PC-9 (cell line): ENCODE measurements at regions not wholly inside any gene's neighbourhood (a gene's known extent, or its start where the extent isn't known, plus 50 kb on each side); places are given as distances from the start of the nearest gene placed in this dataset.

Source experiments
- BruUV-seq: library from RNA; stranded (reverse); fragments of 400-500 nt; replicated peaks from 2 replicates; lab custom pipeline; 2021; lab: Mats Ljungman, UMichigan
- CTCF ChIA-PET: fragments of 300-600 bp; sonication (Branson Sonifier 250); formaldehyde crosslinking; loops from one replicate; lab custom pipeline; 2022; ENCODE audit warnings: antibody characterized with exemption; lab: Charles Lee
- POLR2A ChIA-PET: fragments of 300-600 bp; sonication (Branson Sonifier 250); formaldehyde crosslinking; loops from one replicate; lab custom pipeline; 2022; ENCODE audit warnings: antibody characterized with exemption; ENCODE audit not compliant: unreplicated experiment; lab: Charles Lee
- DNase-seq, 2 experiments: peaks; one replicate each; pipeline versions ENCODE4 v3.0.0 to v3.0.0-alpha.2; 2015 to 2022; ENCODE audit warnings: mixed read lengths in 1 of 2
- H2AFZ ChIP-seq: fragments of 200-600 bp; sonication (generic); 2 replicates; pipeline ENCODE4 v1.8.1; 2017; ENCODE audit warnings: antibody characterized with exemption
- H3F3A ChIP-seq: fragments of 200-600 bp; sonication (generic); 2 replicates; pipeline ENCODE4 v1.8.1; 2017; ENCODE audit warnings: antibody characterized with exemption, mild to moderate bottlenecking, low read depth; ENCODE audit not compliant: insufficient read depth
- H3K27ac ChIP-seq: fragments of 200-600 bp; sonication (generic); 2 replicates; pipeline ENCODE4 v1.6.1; 2016; ENCODE audit warnings: mixed run types
- H3K27me3 ChIP-seq: fragments of 200-600 bp; sonication (generic); 2 replicates; pipeline ENCODE4 v1.6.1; 2016; ENCODE audit warnings: low read depth, mixed run types; ENCODE audit not compliant: insufficient read depth
- H3K36me3 ChIP-seq: fragments of 200-600 bp; sonication (generic); 2 replicates; pipeline ENCODE4 v1.6.1; 2016; ENCODE audit warnings: low read depth, mixed run types
- H3K4me1 ChIP-seq: fragments of 200-600 bp; sonication (generic); replicated peaks from 2 replicates; pipeline ENCODE4 v1.6.1; 2016; ENCODE audit warnings: mixed run types; ENCODE audit not compliant: insufficient read depth
- H3K4me2 ChIP-seq: fragments of 200-600 bp; sonication (generic); 2 replicates; pipeline ENCODE4 v1.6.1; 2017; ENCODE audit warnings: mixed run types
- H3K4me3 ChIP-seq: fragments of 200-600 bp; sonication (generic); 2 replicates; pipeline ENCODE4 v1.6.1; 2016; ENCODE audit warnings: mixed run types
- H3K79me2 ChIP-seq: fragments of 200-600 bp; sonication (generic); 2 replicates; pipeline ENCODE4 v1.6.1; 2017; ENCODE audit warnings: low read depth, mixed run types
- H3K9me2 ChIP-seq: fragments of 200-600 bp; sonication (generic); 2 replicates; pipeline ENCODE4 v1.8.1; 2017; ENCODE audit warnings: mild to moderate bottlenecking; ENCODE audit not compliant: insufficient read depth
- H3K9me3 ChIP-seq: fragments of 200-600 bp; sonication (generic); 2 replicates; pipeline ENCODE4 v1.8.1; 2016; ENCODE audit warnings: low read depth; ENCODE audit not compliant: insufficient read depth
- H4K20me1 ChIP-seq: fragments of 200-600 bp; sonication (generic); 2 replicates; pipeline ENCODE4 v1.8.1; 2017; ENCODE audit not compliant: insufficient read depth
- EZH2 ChIP-seq: fragments of 200-600 bp; sonication (generic); IDR thresholded peaks from 2 replicates; pipeline ENCODE4 v1.8.0; 2017; ENCODE audit warnings: antibody characterized with exemption, low read depth
- intact Hi-C: fragments of 100-400 bp; cut with micrococcal nuclease; formaldehyde crosslinking; loops from one replicate; pipeline ENCODE4 v1.10.0; 2022; ENCODE audit not compliant: unreplicated experiment
- TF ChIP-seq, protein P1 (sequence below): fragments of 200-600 bp; sonication (generic); conservative IDR thresholded peaks from 2 replicates; pipeline ENCODE4 v1.6.1; 2017; ENCODE audit warnings: mixed run types, antibody characterized with exemption, mild to moderate bottlenecking, moderate library complexity

DNA sequence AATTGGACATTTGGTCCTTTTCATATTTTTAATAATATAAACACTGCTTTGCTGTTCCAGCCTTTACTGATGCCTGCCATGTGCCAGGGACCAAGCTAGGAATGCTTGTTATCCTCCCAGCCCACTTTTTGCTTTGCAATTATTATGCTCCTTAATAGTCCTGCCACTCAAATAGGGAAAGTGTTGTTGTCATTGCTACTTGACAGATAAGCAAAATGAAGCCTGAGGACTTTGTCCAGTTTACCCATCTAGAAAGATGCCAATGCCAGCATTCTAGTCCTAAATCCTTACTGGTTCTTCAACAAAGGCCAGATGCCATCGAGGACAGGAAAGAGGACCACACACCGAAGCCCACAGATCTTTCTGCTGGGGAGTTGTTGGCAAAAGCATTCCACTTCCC is 246.5 kb downstream of the EMP1 start:
- H3K4me3 ChIP-seq: no peak overlapping the region
- no peaks in the 10 kb centered on the region for H3K9me2 ChIP-seq
- CTCF ChIA-PET: no interaction called here
- no peaks in the 10 kb centered on the region for H3K4me1 ChIP-seq
- POLR2A ChIA-PET: no interaction called here
- DNase-seq: no peak
- no peaks in the 10 kb centered on the region for H3F3A ChIP-seq
- no peaks in the 10 kb centered on the region for H3K27me3 ChIP-seq
- H3K79me2 ChIP-seq: no peaks in the 10 kb centered on the region
- H3K4me2 ChIP-seq: no peak overlapping the region
- no peak overlapping the region for H2AFZ ChIP-seq
- no peaks in the 10 kb centered on the region for H3K9me3 ChIP-seq
- no TSS peak for BruUV-seq
- no peak overlapping the region for H3K27ac ChIP-seq
- TF ChIP-seq, protein P1, sequence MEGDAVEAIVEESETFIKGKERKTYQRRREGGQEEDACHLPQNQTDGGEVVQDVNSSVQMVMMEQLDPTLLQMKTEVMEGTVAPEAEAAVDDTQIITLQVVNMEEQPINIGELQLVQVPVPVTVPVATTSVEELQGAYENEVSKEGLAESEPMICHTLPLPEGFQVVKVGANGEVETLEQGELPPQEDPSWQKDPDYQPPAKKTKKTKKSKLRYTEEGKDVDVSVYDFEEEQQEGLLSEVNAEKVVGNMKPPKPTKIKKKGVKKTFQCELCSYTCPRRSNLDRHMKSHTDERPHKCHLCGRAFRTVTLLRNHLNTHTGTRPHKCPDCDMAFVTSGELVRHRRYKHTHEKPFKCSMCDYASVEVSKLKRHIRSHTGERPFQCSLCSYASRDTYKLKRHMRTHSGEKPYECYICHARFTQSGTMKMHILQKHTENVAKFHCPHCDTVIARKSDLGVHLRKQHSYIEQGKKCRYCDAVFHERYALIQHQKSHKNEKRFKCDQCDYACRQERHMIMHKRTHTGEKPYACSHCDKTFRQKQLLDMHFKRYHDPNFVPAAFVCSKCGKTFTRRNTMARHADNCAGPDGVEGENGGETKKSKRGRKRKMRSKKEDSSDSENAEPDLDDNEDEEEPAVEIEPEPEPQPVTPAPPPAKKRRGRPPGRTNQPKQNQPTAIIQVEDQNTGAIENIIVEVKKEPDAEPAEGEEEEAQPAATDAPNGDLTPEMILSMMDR: no peak
- no peak for TF ChIP-seq EZH2
- H3K36me3 ChIP-seq: no peaks in the 10 kb centered on the region
- intact Hi-C loops: no loop called here
- H4K20me1 ChIP-seq: no peaks in the 10 kb centered on the region

DNA sequence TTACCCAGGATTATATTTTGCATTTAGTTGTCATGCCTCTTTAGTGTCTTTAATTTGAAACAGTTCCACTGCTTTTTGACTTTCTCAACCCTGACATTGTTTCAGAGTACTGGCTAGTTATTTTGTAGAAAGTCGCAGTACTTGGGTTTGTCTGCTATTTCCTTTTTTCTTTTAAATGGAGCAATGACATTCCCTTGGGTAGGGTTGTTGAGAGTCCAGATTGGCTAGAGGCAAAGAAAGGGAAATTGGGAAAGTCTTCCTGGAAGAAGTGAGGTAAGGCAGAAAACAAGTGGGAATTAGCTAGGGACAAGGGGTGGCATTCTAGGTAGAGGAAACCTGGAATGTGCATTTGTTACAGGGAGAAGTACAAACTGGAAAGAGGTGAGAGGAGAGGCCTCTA is 245.9 kb downstream of the EMP1 start:
- H4K20me1 ChIP-seq: no peaks in the 10 kb centered on the region
- DNase-seq: no peak
- intact Hi-C loops: no loop called here
- no TSS peak for BruUV-seq
- H3K9me2 ChIP-seq: no peaks in the 10 kb centered on the region
- no peaks in the 10 kb centered on the region for H3F3A ChIP-seq
- H3K27me3 ChIP-seq: no peaks in the 10 kb centered on the region
- no peak overlapping the region for H3K27ac ChIP-seq
- H3K36me3 ChIP-seq: no peaks in the 10 kb centered on the region
- no peaks in the 10 kb centered on the region for H3K79me2 ChIP-seq
- no peak overlapping the region for H3K4me3 ChIP-seq
- H3K4me2 ChIP-seq: no peak overlapping the region
- TF ChIP-seq, protein P1: no peak
- TF ChIP-seq EZH2: no peak
- no peak overlapping the region for H2AFZ ChIP-seq
- H3K9me3 ChIP-seq: no peaks in the 10 kb centered on the region
- no peaks in the 10 kb centered on the region for H3K4me1 ChIP-seq
- CTCF ChIA-PET: no interaction called here
- POLR2A ChIA-PET: no interaction called here

DNA sequence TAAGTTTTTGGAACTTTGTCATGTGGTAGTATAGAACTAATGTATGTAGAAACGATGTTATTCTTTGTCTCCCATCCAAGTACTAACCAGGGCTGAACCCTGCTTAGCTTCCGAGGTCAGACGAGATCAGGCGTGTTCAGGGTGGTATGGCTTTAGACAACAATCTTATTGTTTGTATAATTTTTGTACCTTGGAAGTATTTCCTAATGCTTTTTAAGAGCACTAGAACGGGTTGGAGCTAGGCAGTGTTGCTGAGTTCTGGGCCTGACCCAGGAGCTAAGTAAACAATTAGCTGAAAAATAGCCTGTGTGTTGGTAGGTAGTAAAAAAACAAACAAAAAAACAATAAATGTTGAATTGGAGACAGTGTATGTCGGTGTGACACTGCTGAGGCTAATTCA is 244.3 kb downstream of the EMP1 start:
- ChIA-PET CTCF (interaction anchor here (0.5 kb wide), 1 partner anchor 166 kb away, joined by 3 read pairs; no protein-coding TSS in a partner anchor), POLR2A (no interaction called here)
- no peaks in the 10 kb centered on the region for H3K36me3 ChIP-seq
- H3K27ac ChIP-seq: no peak overlapping the region
- no peak for TF ChIP-seq EZH2
- TF ChIP-seq, protein P1: no peak
- no TSS peak for BruUV-seq
- H4K20me1 ChIP-seq: no peaks in the 10 kb centered on the region
- H3K79me2 ChIP-seq: no peaks in the 10 kb centered on the region
- H3K27me3 ChIP-seq: no peaks in the 10 kb centered on the region
- H3K4me3 ChIP-seq: no peak overlapping the region
- no peak overlapping the region for H2AFZ ChIP-seq
- H3K4me2 ChIP-seq: no peak overlapping the region
- H3F3A ChIP-seq: no peaks in the 10 kb centered on the region
- H3K4me1 ChIP-seq: no peaks in the 10 kb centered on the region
- no peaks in the 10 kb centered on the region for H3K9me2 ChIP-seq
- intact Hi-C loops: no loop called here
- no peak for DNase-seq
- no peaks in the 10 kb centered on the region for H3K9me3 ChIP-seq
